C4-2B (cell line): ENCODE measurements at regions not wholly inside any gene's neighbourhood (a gene's known extent, or its start where the extent isn't known, plus 50 kb on each side); places are given as distances from the start of the nearest gene placed in this dataset.

Source experiments
- CTCF ChIP-seq: fragments of 450-650 bp; conservative IDR thresholded peaks from 2 replicates; pipeline ENCODE4 v1.5.1; 2017; ENCODE audit warnings: mild to moderate bottlenecking
- ZFX ChIP-seq: fragments of 450-650 bp; IDR thresholded peaks from 2 replicates; pipeline ENCODE4 v1.6.1; 2017

GRCh38 chr9:106677830-106678229, 185.1 kb upstream of the ZNF462 start:
- no peak for TF ChIP-seq CTCF
- TF ChIP-seq ZFX: no peak
